PC-9 (cell line): ENCODE measurements at regions not wholly inside any gene's neighbourhood (a gene's known extent, or its start where the extent isn't known, plus 50 kb on each side); places are given as distances from the start of the nearest gene placed in this dataset.

Source experiments
- CTCF ChIP-seq: fragments of 200-600 bp; sonication (generic); conservative IDR thresholded peaks from 2 replicates; pipeline ENCODE4 v1.6.1; 2017; ENCODE audit warnings: mixed run types, antibody characterized with exemption, mild to moderate bottlenecking, moderate library complexity
- EZH2 ChIP-seq: fragments of 200-600 bp; sonication (generic); IDR thresholded peaks from 2 replicates; pipeline ENCODE4 v1.8.0; 2017; ENCODE audit warnings: antibody characterized with exemption, low read depth

GRCh38 chr18:73645160-73645715 is 502.4 kb downstream of the FBXO15 start:
- TF ChIP-seq CTCF (no peak), EZH2 (no peak)
